HEK293T (cell line): ENCODE measurements at regions not wholly inside any gene's neighbourhood (a gene's known extent, or its start where the extent isn't known, plus 50 kb on each side); places are given as distances from the start of the nearest gene placed in this dataset.

Experiments used
- BHLHE40 ChIP-seq: fragments of 450-650 bp; IDR thresholded peaks from 2 replicates; pipeline ENCODE4 v1.6.1; 2016; ENCODE audit warnings: mild to moderate bottlenecking, moderate library complexity, borderline replicate concordance
- ELF4 ChIP-seq: fragments of 450-650 bp; IDR thresholded peaks from 2 replicates; pipeline ENCODE4 v1.6.1; 2017; ENCODE audit warnings: antibody characterized with exemption
- FOXK2 ChIP-seq: fragments of 450-650 bp; IDR thresholded peaks from 2 replicates; pipeline ENCODE4 v1.6.1; 2016; ENCODE audit warnings: mild to moderate bottlenecking
- HDGF ChIP-seq: fragments of 450-650 bp; IDR thresholded peaks from 2 replicates; pipeline ENCODE4 v1.6.1; 2017; ENCODE audit warnings: antibody characterized with exemption, borderline replicate concordance
- SP1 ChIP-seq: fragments of 450-650 bp; IDR thresholded peaks from 2 replicates; pipeline ENCODE4 v1.6.1; 2017
- TARDBP ChIP-seq: fragments of 450-650 bp; IDR thresholded peaks from 2 replicates; pipeline ENCODE4 v1.6.1; 2016
- ZNF384 ChIP-seq: fragments of 450-650 bp; IDR thresholded peaks from 2 replicates; pipeline ENCODE4 v1.6.1; 2016
- TF ChIP-seq, protein P1 (sequence below): fragments of 450-650 bp; IDR thresholded peaks from 2 replicates; pipeline ENCODE4 v1.6.1; 2016

DNA sequence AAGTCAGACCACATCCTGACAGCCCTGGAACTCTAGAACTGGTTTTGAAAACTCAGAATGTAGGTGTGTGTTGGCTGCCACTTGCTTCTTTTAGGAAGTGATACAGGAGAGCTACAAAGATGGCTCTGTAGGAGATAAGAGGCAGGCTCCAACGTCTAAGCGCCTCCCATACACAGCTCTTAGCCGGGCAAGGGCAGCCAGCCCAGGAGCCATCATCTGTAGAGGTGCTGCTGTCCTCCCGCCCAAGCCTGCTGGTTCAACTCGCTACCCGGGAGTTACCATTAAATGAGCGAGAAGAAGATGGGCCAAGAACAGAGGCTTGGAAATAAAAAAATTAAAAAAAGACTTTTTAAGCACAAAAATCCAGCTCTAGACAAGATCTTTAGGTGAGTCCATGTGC lies 61.2 kb upstream of the DIO3 start:
- TF ChIP-seq ELF4: no peak
- TF ChIP-seq SP1: no peak
- no peak for TF ChIP-seq FOXK2
- TF ChIP-seq, protein P1, sequence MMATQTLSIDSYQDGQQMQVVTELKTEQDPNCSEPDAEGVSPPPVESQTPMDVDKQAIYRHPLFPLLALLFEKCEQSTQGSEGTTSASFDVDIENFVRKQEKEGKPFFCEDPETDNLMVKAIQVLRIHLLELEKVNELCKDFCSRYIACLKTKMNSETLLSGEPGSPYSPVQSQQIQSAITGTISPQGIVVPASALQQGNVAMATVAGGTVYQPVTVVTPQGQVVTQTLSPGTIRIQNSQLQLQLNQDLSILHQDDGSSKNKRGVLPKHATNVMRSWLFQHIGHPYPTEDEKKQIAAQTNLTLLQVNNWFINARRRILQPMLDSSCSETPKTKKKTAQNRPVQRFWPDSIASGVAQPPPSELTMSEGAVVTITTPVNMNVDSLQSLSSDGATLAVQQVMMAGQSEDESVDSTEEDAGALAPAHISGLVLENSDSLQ: no peak
- no peak for TF ChIP-seq HDGF
- no peak for TF ChIP-seq BHLHE40
- TF ChIP-seq ZNF384: no peak
- TF ChIP-seq TARDBP: no peak
